ENCODE measurements at regions not wholly inside any gene's neighbourhood (a gene's known extent, or its start where the extent isn't known, plus 50 kb on each side); places are given as distances from the start of the nearest gene placed in this dataset.

- DNase-seq (ENCODE audit: low spot score), result no peak
Measured at GRCh38 chr4:3704669-3705068, 61.5 kb upstream of the ADRA2C start.

GRCh38 chr4:3703677-3704521, 62.3 kb upstream of the ADRA2C start:
- DNase-seq (ENCODE audit: low spot score), result no peak

- no peak for DNase-seq (ENCODE audit: low spot score)
Measured at GRCh38 chr4:3703343-3703676, 62.9 kb upstream of the ADRA2C start.

GRCh38 chr4:3702561-3703221, 63.5 kb upstream of the ADRA2C start:
- DNase-seq (ENCODE audit: low spot score), result no peak

GRCh38 chr4:3701736-3702560, 64.2 kb upstream of the ADRA2C start:
- no peak for DNase-seq (ENCODE audit: low spot score)

GRCh38 chr4:3701271-3701734, 64.9 kb upstream of the ADRA2C start:
- no peak for DNase-seq (ENCODE audit: low spot score)

GRCh38 chr4:3700736-3701135, 65.4 kb upstream of the ADRA2C start:
- DNase-seq (ENCODE audit: low spot score), result no peak

- DNase-seq (ENCODE audit: low spot score), result no peak
Measured at GRCh38 chr4:3700223-3700622, 66.0 kb upstream of the ADRA2C start.

GRCh38 chr4:3699678-3700077, 66.5 kb upstream of the ADRA2C start:
- no peak for DNase-seq (ENCODE audit: low spot score)

- no peak for DNase-seq (ENCODE audit: low spot score)
Measured at GRCh38 chr4:3699261-3699660, 66.9 kb upstream of the ADRA2C start.

- no peak for DNase-seq (ENCODE audit: low spot score)
Measured at GRCh38 chr4:3697033-3697432, 69.2 kb upstream of the ADRA2C start.

GRCh38 chr4:3690551-3691152, 75.5 kb upstream of the ADRA2C start:
- DNase-seq (ENCODE audit: low spot score), result no peak

GRCh38 chr4:3689576-3690550, 76.3 kb upstream of the ADRA2C start:
- no peak for DNase-seq (ENCODE audit: low spot score)

- DNase-seq (ENCODE audit: low spot score), result no peak
Measured at GRCh38 chr4:3689006-3689405, 77.2 kb upstream of the ADRA2C start.

GRCh38 chr4:3688018-3688998, 77.9 kb upstream of the ADRA2C start:
- no peak for DNase-seq (ENCODE audit: low spot score)

- no peak for DNase-seq (ENCODE audit: low spot score)
Measured at GRCh38 chr4:3687538-3687937, 78.6 kb upstream of the ADRA2C start.

- DNase-seq (ENCODE audit: low spot score), result no peak
Measured at GRCh38 chr4:3686753-3687152, 79.4 kb upstream of the ADRA2C start.

GRCh38 chr4:3685081-3685645, 81.0 kb upstream of the ADRA2C start:
- no peak for DNase-seq (ENCODE audit: low spot score)

GRCh38 chr4:3684546-3684945, 81.6 kb upstream of the ADRA2C start:
- DNase-seq (ENCODE audit: low spot score), result no peak

Data from kidney tubule cell (primary cell).